HepG2 (cell line): ENCODE measurements at regions not wholly inside any gene's neighbourhood (a gene's known extent, or its start where the extent isn't known, plus 50 kb on each side); places are given as distances from the start of the nearest gene placed in this dataset.
A peak's percentile ranks its signal among the peaks of the same experiment; 100 is the strongest.

ENCODE experiments used
- ATAC-seq: fragments of 200-7000 bp; cut with Tn5 transposase; 3 replicates; pipeline ENCODE4 v1.9.1; 2020; ENCODE audit warnings: mild to moderate bottlenecking, moderate library complexity
- BruUV-seq: library from RNA; stranded (reverse); fragments of 400-500 nt; replicated peaks from 2 replicates; lab custom pipeline; 2021; lab: Mats Ljungman, UMichigan
- CTCF ChIA-PET: fragments of 300-600 bp; formaldehyde crosslinking; extraction: SDS; loops from one replicate; lab custom pipeline; 2021; ENCODE audit warnings: low total read pairs, inconsistent platforms, low intra/inter-chr PET ratio; lab: Yijun Ruan, JAX
- POLR2A ChIA-PET: fragments of 350-600 bp; sonication (Branson Sonifier 250); formaldehyde crosslinking; loops from one replicate; lab custom pipeline; 2020; ENCODE audit warnings: antibody characterized with exemption, inconsistent platforms; lab: Yijun Ruan, JAX
- DNase-seq: peaks from one replicate; pipeline ENCODE4 v3.0.0-alpha.2; 2015; ENCODE audit warnings: low spot score
- FAIRE-seq: peaks from 3 replicates; lab custom pipeline; 2011; peaks lifted over from hg19 to GRCh38; lab: Jason Lieb, UNC
- H2AFZ ChIP-seq: one replicate; pipeline ENCODE4 v1.6.1; 2011; ENCODE audit warnings: low read length, inconsistent platforms
- H3K27ac ChIP-seq: fragments of 300-600 bp; 3 replicates; pipeline ENCODE4 v1.8.0; 2011; ENCODE audit warnings: mixed run types, mild to moderate bottlenecking, mixed read lengths, low read length, inconsistent platforms; ENCODE audit not compliant: insufficient read depth; ENCODE audit errors: extremely low read length
- H3K27me3 ChIP-seq, 2 experiments: fragments of 200-600 bp in 1 of 2; 2 replicates in 1 of 2; 3 replicates in 1 of 2; pipeline versions ENCODE4 v1.6.0 to v1.8.0; 2011; ENCODE audit warnings: low read length in 2 of 2, mild to moderate bottlenecking in 2 of 2, moderate library complexity in 2 of 2, inconsistent platforms in 1 of 2; ENCODE audit not compliant: insufficient read depth in 2 of 2, control insufficient read depth in 1 of 2
- H3K36me3 ChIP-seq, 2 experiments: fragments of 200-600 bp in 1 of 2; replicated peaks in 1 of 2; 2 replicates in 1 of 2; 3 replicates in 1 of 2; pipeline versions ENCODE4 v1.5.1 to v1.8.0; 2011; ENCODE audit warnings: low read length in 2 of 2, inconsistent platforms in 1 of 2; ENCODE audit not compliant: insufficient read depth in 2 of 2, control insufficient read depth in 1 of 2
- H3K4me1 ChIP-seq: 2 replicates; pipeline ENCODE4 v1.5.1; 2012; ENCODE audit warnings: low read length, inconsistent platforms; ENCODE audit not compliant: insufficient read depth
- H3K4me2 ChIP-seq: 2 replicates; pipeline ENCODE4 v1.6.0; 2011; ENCODE audit warnings: low read depth, low read length, inconsistent platforms
- H3K4me3 ChIP-seq, 3 experiments: fragments of 200-600 bp in 1 of 3; sonication (generic), shearing (Covaris generic) in 1 of 3; replicated peaks in 1 of 3; 2 replicates each; pipeline ENCODE4 v1.5.1; 2011 to 2016; ENCODE audit warnings: low read length in 3 of 3, inconsistent platforms in 2 of 3, low read depth in 2 of 3, mild to moderate bottlenecking in 2 of 3, control low read depth in 1 of 3, mixed read lengths in 1 of 3; ENCODE audit not compliant: insufficient read depth in 1 of 3
- H3K79me2 ChIP-seq: one replicate; pipeline ENCODE4 v1.6.1; 2011; ENCODE audit warnings: low read length, inconsistent platforms; ENCODE audit not compliant: insufficient read depth
- H3K9ac ChIP-seq: 2 replicates; pipeline ENCODE4 v1.6.0; 2011; ENCODE audit warnings: mild to moderate bottlenecking, low read depth, low read length, inconsistent platforms; ENCODE audit not compliant: insufficient read depth
- H3K9me3 ChIP-seq: 2 replicates; pipeline ENCODE4 v1.5.1; 2012; ENCODE audit warnings: mild to moderate bottlenecking, low read length
- H4K20me1 ChIP-seq: 2 replicates; pipeline ENCODE4 v1.6.0; 2011; ENCODE audit warnings: inconsistent platforms, mild to moderate bottlenecking, low read length, moderate library complexity; ENCODE audit not compliant: insufficient read depth
- CTCF ChIP-seq: sonication (generic); formaldehyde crosslinking; IDR thresholded peaks from 2 replicates; pipeline ENCODE4 v1.5.0; 2020; ENCODE audit warnings: mild to moderate bottlenecking, missing genetic modification reagents, moderate library complexity
- SMC3 ChIP-seq: IDR thresholded peaks from 2 replicates; pipeline ENCODE4 v1.6.1; 2011; ENCODE audit warnings: low read length, improper control_type of control experiment
- STAG1 ChIP-seq: sonication (generic); formaldehyde crosslinking; IDR thresholded peaks from 2 replicates; pipeline ENCODE4 v1.4.0; 2020; ENCODE audit warnings: missing genetic modification reagents
- XRCC5 ChIP-seq: fragments of 200-400 bp; formaldehyde crosslinking; optimal IDR thresholded peaks from 2 replicates; pipeline ENCODE3; 2017; ENCODE audit warnings: mild to moderate bottlenecking, low read length
- WGBS: methylation state at CpG from one replicate; pipeline ENCODE4 v1.1.6; 2017; ENCODE audit warnings: low lambda C conversion rate; 5-methylcytosine and 5-hydroxymethylcytosine counted together
- in situ Hi-C: cut with HindIII; loops from 2 replicates; pipeline ENCODE4 v1.10.0; 2017; ENCODE audit warnings: low pct_unique_long_range_greater_than_20kb; ENCODE audit not compliant: extremely low pct_ligation_motif_present
- intact Hi-C: fragments of 100-400 bp; cut with micrococcal nuclease; formaldehyde crosslinking; loops from one replicate; pipeline ENCODE4 v1.10.0; 2022; ENCODE audit not compliant: unreplicated experiment
- TF ChIP-seq, protein P1 (sequence below), 2 experiments: IDR thresholded peaks; 2 replicates each; pipeline ENCODE4 v1.6.1; 2011 to 2012; ENCODE audit warnings: low read length in 2 of 2, borderline replicate concordance in 1 of 2, low read depth in 1 of 2, mild to moderate bottlenecking in 1 of 2, moderate library complexity in 1 of 2

GRCh38 chr10:78211561-78212051 is 177.9 kb downstream of the RPS24 start:
- intact Hi-C loops, result no loop called here
- H4K20me1 ChIP-seq, result no peaks in the 10 kb centered on the region
- in situ Hi-C loops, result no loop called here
- peaks cover 2 to 17% of the 10 kb centered on the region in 2 experiments; a peak in 2 of 5 replicates for H3K27me3 ChIP-seq
- ChIA-PET POLR2A (no interaction called here), CTCF (no interaction called here)
- H3K9me3 ChIP-seq, result no peaks in the 10 kb centered on the region
- ATAC-seq (peak; percentile 26; the same call in 1 of the 3 replicates), FAIRE-seq (peak; percentile 23), DNase-seq (peak; percentile 16)
- no peaks in the 10 kb centered on the region for H3K36me3 ChIP-seq
- H3K27ac ChIP-seq, result no peak overlapping the region
- H3K79me2 ChIP-seq, result no peaks in the 10 kb centered on the region
- no TSS peak for BruUV-seq
- 32% methylated on average over 6 of the region's 6 CpGs for WGBS
- H3K4me2 ChIP-seq, result no peak overlapping the region
- H3K4me3 ChIP-seq, result no peak overlapping the region
- TF ChIP-seq, protein P1, sequence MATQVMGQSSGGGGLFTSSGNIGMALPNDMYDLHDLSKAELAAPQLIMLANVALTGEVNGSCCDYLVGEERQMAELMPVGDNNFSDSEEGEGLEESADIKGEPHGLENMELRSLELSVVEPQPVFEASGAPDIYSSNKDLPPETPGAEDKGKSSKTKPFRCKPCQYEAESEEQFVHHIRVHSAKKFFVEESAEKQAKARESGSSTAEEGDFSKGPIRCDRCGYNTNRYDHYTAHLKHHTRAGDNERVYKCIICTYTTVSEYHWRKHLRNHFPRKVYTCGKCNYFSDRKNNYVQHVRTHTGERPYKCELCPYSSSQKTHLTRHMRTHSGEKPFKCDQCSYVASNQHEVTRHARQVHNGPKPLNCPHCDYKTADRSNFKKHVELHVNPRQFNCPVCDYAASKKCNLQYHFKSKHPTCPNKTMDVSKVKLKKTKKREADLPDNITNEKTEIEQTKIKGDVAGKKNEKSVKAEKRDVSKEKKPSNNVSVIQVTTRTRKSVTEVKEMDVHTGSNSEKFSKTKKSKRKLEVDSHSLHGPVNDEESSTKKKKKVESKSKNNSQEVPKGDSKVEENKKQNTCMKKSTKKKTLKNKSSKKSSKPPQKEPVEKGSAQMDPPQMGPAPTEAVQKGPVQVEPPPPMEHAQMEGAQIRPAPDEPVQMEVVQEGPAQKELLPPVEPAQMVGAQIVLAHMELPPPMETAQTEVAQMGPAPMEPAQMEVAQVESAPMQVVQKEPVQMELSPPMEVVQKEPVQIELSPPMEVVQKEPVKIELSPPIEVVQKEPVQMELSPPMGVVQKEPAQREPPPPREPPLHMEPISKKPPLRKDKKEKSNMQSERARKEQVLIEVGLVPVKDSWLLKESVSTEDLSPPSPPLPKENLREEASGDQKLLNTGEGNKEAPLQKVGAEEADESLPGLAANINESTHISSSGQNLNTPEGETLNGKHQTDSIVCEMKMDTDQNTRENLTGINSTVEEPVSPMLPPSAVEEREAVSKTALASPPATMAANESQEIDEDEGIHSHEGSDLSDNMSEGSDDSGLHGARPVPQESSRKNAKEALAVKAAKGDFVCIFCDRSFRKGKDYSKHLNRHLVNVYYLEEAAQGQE (IDR thresholded peaks at IDR 0.05; ENCODE audit: borderline replicate concordance in 1 of 2, low read depth in 1 of 2, low read length in 2 of 2), result no peak
- TF ChIP-seq CTCF (CRISPR knock-in tag), result peak; percentile 54
- peak; percentile 72 for TF ChIP-seq STAG1 (CRISPR knock-in tag)
- no peak for TF ChIP-seq XRCC5
- 0 out of 2 replicates have a peak, but pooled peaks have one; percentile 29 for TF ChIP-seq SMC3
- no peak overlapping the region for H3K9ac ChIP-seq
- H3K4me1 ChIP-seq, result no peaks in the 10 kb centered on the region
- H2AFZ ChIP-seq, result no peak overlapping the region
